CD14-positive monocyte (primary cell): ENCODE measurements at regions not wholly inside any gene's neighbourhood (a gene's known extent, or its start where the extent isn't known, plus 50 kb on each side); places are given as distances from the start of the nearest gene placed in this dataset.

ENCODE experiments used
- DNase-seq, 3 donors: peaks; one replicate each; pipeline ENCODE4 v3.0.0-alpha.2; 2011 to 2022
- H2AFZ ChIP-seq: 2 replicates; pipeline ENCODE4 v1.6.0; 2012; ENCODE audit warnings: mild to moderate bottlenecking, low read depth, low read length, inconsistent platforms; ENCODE audit not compliant: insufficient read depth, poor library complexity, severe bottlenecking
- H3K27ac ChIP-seq, 2 donors: 1 replicate in 1 of 2; 2 replicates in 1 of 2; pipeline ENCODE4 v1.5.1; 2012 to 2013; ENCODE audit warnings: low read length in 2 of 2, control low read depth in 1 of 2, inconsistent platforms in 1 of 2, low read depth in 1 of 2, mild to moderate bottlenecking in 1 of 2
- H3K27me3 ChIP-seq, 2 donors: one replicate each; pipeline versions ENCODE4 v1.6.0 to v1.6.1; 2011 to 2013; ENCODE audit warnings: low read length in 2 of 2; ENCODE audit not compliant: control insufficient read depth in 2 of 2, insufficient read depth in 2 of 2
- H3K36me3 ChIP-seq, 2 donors: replicated peaks in 1 of 2; 1 replicate in 1 of 2; 2 replicates in 1 of 2; pipeline versions ENCODE4 v1.5.1 to v1.6.1; 2012 to 2013; ENCODE audit warnings: low read length in 2 of 2, control low read depth in 1 of 2, inconsistent platforms in 1 of 2, mild to moderate bottlenecking in 1 of 2; ENCODE audit not compliant: insufficient read depth in 2 of 2, control insufficient read depth in 1 of 2
- H3K4me1 ChIP-seq, 2 donors: 1 replicate in 1 of 2; 2 replicates in 1 of 2; pipeline versions ENCODE4 v1.5.1 to v1.6.1; 2012 to 2013; ENCODE audit warnings: low read length in 2 of 2, control low read depth in 1 of 2, inconsistent platforms in 1 of 2, mild to moderate bottlenecking in 1 of 2, moderate library complexity in 1 of 2; ENCODE audit not compliant: insufficient read depth in 2 of 2, control insufficient read depth in 1 of 2
- H3K4me2 ChIP-seq: replicated peaks from 2 replicates; pipeline ENCODE3; 2012; ENCODE audit warnings: low read length, moderate library complexity, mild to moderate bottlenecking; ENCODE audit not compliant: poor library complexity, severe bottlenecking; ENCODE audit errors: extremely low read depth
- H3K4me3 ChIP-seq, 3 experiments: fragments of 200-600 bp in 1 of 3; sonication (generic) in 1 of 3; replicated peaks in 1 of 3; 1 replicate in 2 of 3; 2 replicates in 1 of 3; pipeline ENCODE4 v1.5.1; 2011 to 2013; ENCODE audit warnings: low read length in 3 of 3, mild to moderate bottlenecking in 3 of 3, control low read depth in 2 of 3, low read depth in 2 of 3, inconsistent platforms in 1 of 3, moderate library complexity in 1 of 3
- H3K79me2 ChIP-seq: 2 replicates; pipeline ENCODE4 v1.6.0; 2012; ENCODE audit warnings: mild to moderate bottlenecking, control low read depth, inconsistent platforms, low read length, moderate library complexity; ENCODE audit not compliant: insufficient read depth
- H3K9ac ChIP-seq: 2 replicates; pipeline ENCODE4 v1.6.0; 2017; ENCODE audit warnings: low read length, mild to moderate bottlenecking; ENCODE audit not compliant: insufficient read depth, poor library complexity, severe bottlenecking
- H3K9me3 ChIP-seq, 2 donors: replicated peaks in 1 of 2; 1 replicate in 1 of 2; 2 replicates in 1 of 2; pipeline versions ENCODE4 v1.5.1 to v1.6.1; 2012 to 2013; ENCODE audit warnings: low read length in 2 of 2, control low read depth in 1 of 2; ENCODE audit not compliant: control insufficient read depth in 1 of 2, insufficient read depth in 1 of 2
- H4K20me1 ChIP-seq: 2 replicates; pipeline ENCODE4 v1.6.0; 2012; ENCODE audit warnings: mild to moderate bottlenecking, low read length, control low read depth, moderate library complexity; ENCODE audit not compliant: insufficient read depth
- H3K27ac Mint-ChIP-seq, 7 donors: one replicate each; pipeline ENCODE4 v1.8.0; 2020; ENCODE audit warnings: mild to moderate bottlenecking in 7 of 7, mixed read lengths in 7 of 7, moderate library complexity in 6 of 7, inconsistent platforms in 2 of 7
- H3K27me3 Mint-ChIP-seq, 3 donors: one replicate each; pipeline ENCODE4 v1.8.0; 2021 to 2022; ENCODE audit warnings: low read depth in 3 of 3, mild to moderate bottlenecking in 3 of 3, mixed read lengths in 3 of 3, moderate library complexity in 3 of 3, inconsistent platforms in 1 of 3
- H3K36me3 Mint-ChIP-seq, 2 donors: one replicate each; pipeline ENCODE4 v1.8.0; 2020; ENCODE audit warnings: mixed read lengths in 2 of 2, inconsistent platforms in 1 of 2, mild to moderate bottlenecking in 1 of 2
- H3K4me1 Mint-ChIP-seq: one replicate; pipeline ENCODE4 v1.8.0; 2020; ENCODE audit warnings: mild to moderate bottlenecking, mixed read lengths
- H3K4me3 Mint-ChIP-seq, 2 donors: one replicate each; pipeline ENCODE4 v1.8.0; 2020; ENCODE audit warnings: mild to moderate bottlenecking in 2 of 2, mixed read lengths in 2 of 2, moderate library complexity in 1 of 2
- H3K9me3 Mint-ChIP-seq, 7 donors: one replicate each; pipeline ENCODE4 v1.8.0; 2020 to 2022; ENCODE audit warnings: mixed read lengths in 7 of 7, mild to moderate bottlenecking in 6 of 7, moderate library complexity in 6 of 7, inconsistent platforms in 2 of 7
- WGBS: methylation state at CpG from one replicate; pipeline ENCODE4 v1.1.5; 2013; ENCODE audit warnings: missing lambda C conversion rate; ENCODE audit not compliant: insufficient coverage; 5-methylcytosine and 5-hydroxymethylcytosine counted together
- intact Hi-C, 2 donors: fragments of 100-400 bp; cut with micrococcal nuclease; formaldehyde crosslinking; loops; one replicate each; pipeline versions ENCODE4 v1.15.0 to v1.15.1; 2023
- TF ChIP-seq, protein P1 (sequence below): fragments of 200-600 bp; IDR thresholded peaks from one replicate; pipeline ENCODE4 v1.8.0; 2022; ENCODE audit warnings: antibody characterized with exemption, mild to moderate bottlenecking

- WGBS = no CpG with 5 or more reads among the region's 1 CpG
- H3K9me3 ChIP-seq = no peaks in the 10 kb centered on the region
- intact Hi-C loops = loop anchor here (10.0 kb wide), 2 partner anchors 95 to 515 kb away; partner anchors contain the start of gene MEF2C (in 1 of the 2)
- no peaks in the 10 kb centered on the region for H3K27me3 ChIP-seq
- H3K9ac ChIP-seq = no peak overlapping the region
- no peaks in the 10 kb centered on the region for H3K79me2 ChIP-seq
- H3K27ac Mint-ChIP-seq = peak overlapping the region in 4 of 7 donors; percentile 29 to 80 (median 53)
- H3K27me3 Mint-ChIP-seq = peaks cover 0 to 1% (median 0%) of the 10 kb centered on the region in 3 donors
- H3K9me3 Mint-ChIP-seq = peaks cover 0 to 4% (median 3%) of the 10 kb centered on the region in 7 donors
- no peak overlapping the region for H3K4me2 ChIP-seq
- H3K36me3 ChIP-seq = no peaks in the 10 kb centered on the region
- H3K36me3 Mint-ChIP-seq = peaks cover 0 to 2% of the 10 kb centered on the region in 2 donors
- no peak overlapping the region for H2AFZ ChIP-seq
- no peak overlapping the region for H3K4me3 ChIP-seq
- TF ChIP-seq, protein P1, sequence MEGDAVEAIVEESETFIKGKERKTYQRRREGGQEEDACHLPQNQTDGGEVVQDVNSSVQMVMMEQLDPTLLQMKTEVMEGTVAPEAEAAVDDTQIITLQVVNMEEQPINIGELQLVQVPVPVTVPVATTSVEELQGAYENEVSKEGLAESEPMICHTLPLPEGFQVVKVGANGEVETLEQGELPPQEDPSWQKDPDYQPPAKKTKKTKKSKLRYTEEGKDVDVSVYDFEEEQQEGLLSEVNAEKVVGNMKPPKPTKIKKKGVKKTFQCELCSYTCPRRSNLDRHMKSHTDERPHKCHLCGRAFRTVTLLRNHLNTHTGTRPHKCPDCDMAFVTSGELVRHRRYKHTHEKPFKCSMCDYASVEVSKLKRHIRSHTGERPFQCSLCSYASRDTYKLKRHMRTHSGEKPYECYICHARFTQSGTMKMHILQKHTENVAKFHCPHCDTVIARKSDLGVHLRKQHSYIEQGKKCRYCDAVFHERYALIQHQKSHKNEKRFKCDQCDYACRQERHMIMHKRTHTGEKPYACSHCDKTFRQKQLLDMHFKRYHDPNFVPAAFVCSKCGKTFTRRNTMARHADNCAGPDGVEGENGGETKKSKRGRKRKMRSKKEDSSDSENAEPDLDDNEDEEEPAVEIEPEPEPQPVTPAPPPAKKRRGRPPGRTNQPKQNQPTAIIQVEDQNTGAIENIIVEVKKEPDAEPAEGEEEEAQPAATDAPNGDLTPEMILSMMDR = no peak
- DNase-seq = peak; percentile 55 to 74 (median 66)
- H3K4me1 Mint-ChIP-seq = peaks cover 38% of the 10 kb centered on the region
- H4K20me1 ChIP-seq = no peaks in the 10 kb centered on the region
- H3K4me3 Mint-ChIP-seq = no peak overlapping the region
- H3K27ac ChIP-seq = no peak overlapping the region
- H3K4me1 ChIP-seq = peaks cover 31 to 38% of the 10 kb centered on the region in 2 donors
These were observed 516.6 kb upstream of the MEF2C start for GRCh38 chr5:89399548-89399947.

GRCh38 chr5:89397096-89397495 lies 514.1 kb upstream of the MEF2C start:
- Histone ChIP-seq H3K4me3 (peak overlapping the region in 1 of 3 experiments; percentile 62), H3K4me1 (peaks cover 37 to 45% of the 10 kb centered on the region in 2 donors), H3K27ac (peak overlapping the region; percentile 18 to 97), H3K79me2 (no peaks in the 10 kb centered on the region), H3K36me3 (no peaks in the 10 kb centered on the region), H4K20me1 (no peaks in the 10 kb centered on the region), H3K9ac (peak overlapping the region; percentile 22), H3K4me2 (peak overlapping the region; percentile 57), H3K9me3 (no peaks in the 10 kb centered on the region), H3K27me3 (no peaks in the 10 kb centered on the region), H2AFZ (no peak overlapping the region)
- Mint-ChIP-seq H3K27me3 (peaks cover 0 to 1% (median 0%) of the 10 kb centered on the region in 3 donors), H3K4me1 (peaks cover 45% of the 10 kb centered on the region), H3K9me3 (peaks cover 0 to 5% (median 0%) of the 10 kb centered on the region in 7 donors), H3K4me3 (peak overlapping the region; percentile 43 to 83), H3K27ac (peak overlapping the region; percentile 97 to 99 (median 97)), H3K36me3 (peaks cover 0 to 2% of the 10 kb centered on the region in 2 donors)
- TF ChIP-seq, protein P1 = no peak
- intact Hi-C loops = loop anchor here (10.0 kb wide), 2 partner anchors 92 to 512 kb away; partner anchors contain the start of gene MEF2C (in 1 of the 2)
- WGBS = no CpG with 5 or more reads among the region's 1 CpG
- DNase-seq = peak; percentile 81 to 93 (median 92)
